Loucy (cell line): ENCODE measurements at regions not wholly inside any gene's neighbourhood (a gene's known extent, or its start where the extent isn't known, plus 50 kb on each side); places are given as distances from the start of the nearest gene placed in this dataset.

Source experiments
- CTCF ChIP-seq: fragments of 200-600 bp; sonication (generic); conservative IDR thresholded peaks from 2 replicates; pipeline ENCODE4 v1.5.1; 2014; ENCODE audit warnings: mild to moderate bottlenecking, antibody characterized with exemption, low read length
- EZH2phosphoT487 ChIP-seq: fragments of 200-600 bp; IDR thresholded peaks from 2 replicates; pipeline ENCODE4 v1.6.1; 2018; ENCODE audit warnings: antibody characterized with exemption, mild to moderate bottlenecking, moderate library complexity, borderline replicate concordance

- TF ChIP-seq EZH2phosphoT487 (no peak), CTCF (no peak)
These were observed 1040.8 kb upstream of the SEMA6D start for GRCh38 chr15:46676233-46677206.
